GM19193 (cell line): ENCODE measurements at regions not wholly inside any gene's neighbourhood (a gene's known extent, or its start where the extent isn't known, plus 50 kb on each side); places are given as distances from the start of the nearest gene placed in this dataset.

ENCODE experiments used
- POLR2A ChIP-seq: IDR thresholded peaks from 4 replicates; pipeline ENCODE4 v1.6.1; 2011; ENCODE audit not compliant: insufficient read depth, insufficient read length; ENCODE audit errors: extremely low read depth

DNA sequence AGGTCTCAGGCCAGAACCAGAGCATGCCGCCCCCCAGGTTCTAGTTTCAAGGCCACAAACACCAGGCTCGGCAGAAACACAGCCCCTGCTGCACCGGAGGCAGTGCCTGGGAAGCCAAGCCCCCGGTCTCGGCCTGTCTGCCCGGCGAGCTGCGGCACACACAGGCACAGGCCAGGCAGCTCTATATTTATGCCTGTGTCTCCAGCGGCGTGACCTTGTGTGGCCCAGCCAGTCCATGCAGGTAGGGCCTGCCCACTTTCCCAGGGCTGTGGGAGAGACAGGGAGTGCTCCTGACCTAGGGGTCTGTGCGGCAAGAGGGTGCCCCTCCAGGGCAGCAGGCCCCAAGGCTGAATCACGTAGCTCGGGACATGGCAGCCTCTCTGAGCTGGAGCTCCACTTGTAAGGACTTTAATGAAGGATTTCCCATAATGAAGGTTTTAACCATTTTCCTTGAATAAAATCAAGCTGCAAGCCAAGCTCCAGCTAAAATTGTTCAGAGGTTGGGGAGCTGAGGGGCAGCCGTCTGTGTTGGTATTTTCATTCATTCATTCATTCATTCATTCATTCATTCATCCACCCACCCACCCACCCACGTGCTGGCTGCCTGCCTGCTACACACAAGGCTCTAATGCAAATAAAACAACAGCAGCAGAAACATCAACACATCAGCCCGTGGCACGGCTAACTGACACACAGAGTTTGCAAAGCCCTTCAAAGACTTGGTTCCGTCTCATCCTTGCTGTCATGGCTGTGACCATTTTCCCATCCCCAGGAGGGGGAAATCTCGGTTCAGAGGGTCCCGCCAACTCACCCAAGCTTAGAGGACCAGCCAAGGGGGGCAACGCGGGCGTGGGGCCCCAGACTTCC lies 92.0 kb downstream of the RFLNA start:
- TF ChIP-seq POLR2A = peak; percentile 22

DNA sequence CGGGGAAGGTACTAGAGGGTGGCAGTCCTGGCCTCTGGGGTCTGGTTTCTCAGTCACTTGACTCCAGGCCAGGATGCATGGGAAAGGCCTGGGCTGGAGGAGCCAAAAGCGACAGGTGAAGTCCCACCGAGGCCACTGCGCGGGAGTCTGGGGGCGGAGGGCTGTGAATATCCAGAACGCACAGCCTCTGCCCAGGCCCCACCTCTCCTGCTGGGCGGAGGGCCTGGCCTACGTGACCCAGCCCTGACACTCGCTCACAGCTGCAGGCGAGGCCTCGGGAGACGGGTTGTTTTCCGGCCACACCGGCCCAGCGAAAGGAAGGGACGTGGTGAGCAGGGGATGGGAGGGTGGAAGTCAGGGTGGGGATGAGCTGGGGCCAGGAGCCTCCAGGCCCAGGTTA lies 91.2 kb downstream of the RFLNA start:
- TF ChIP-seq POLR2A = no peak

DNA sequence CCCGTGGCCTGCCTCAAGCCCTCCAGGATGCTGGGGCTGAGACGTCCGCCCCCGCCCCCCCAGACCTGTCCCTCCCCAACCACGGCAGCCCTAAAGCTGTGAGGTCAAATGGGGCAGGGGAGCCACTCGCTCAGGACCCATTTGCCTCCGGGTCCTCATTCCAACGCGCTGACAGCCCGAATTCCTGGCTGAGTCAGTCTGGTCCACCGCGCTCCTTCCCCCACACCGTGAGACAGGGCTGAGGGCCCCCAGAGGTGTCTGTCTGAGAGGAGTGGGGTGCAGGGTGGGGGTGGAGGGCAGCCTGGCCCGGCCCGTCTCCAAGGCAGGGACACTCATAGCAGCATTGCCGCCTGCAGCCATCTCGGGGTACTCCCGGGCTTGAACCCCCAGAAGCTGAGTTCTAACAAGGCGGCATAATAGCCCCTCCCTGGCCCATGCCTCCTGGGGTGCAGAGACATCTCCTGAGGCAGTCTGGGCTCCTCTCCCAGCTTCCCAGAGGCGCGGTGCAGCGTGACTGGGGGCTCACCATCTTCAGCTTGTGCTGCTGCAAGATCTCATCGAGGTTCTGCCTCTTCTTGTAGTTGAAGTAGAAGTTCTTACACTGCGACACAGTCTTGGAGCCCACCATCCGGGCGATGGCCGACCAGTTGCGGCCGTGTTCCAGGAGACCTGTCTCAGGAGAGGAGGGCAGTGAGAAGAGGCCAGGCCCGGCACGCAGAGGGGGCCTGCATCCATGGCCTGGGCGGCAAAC lies 90.5 kb downstream of the RFLNA start:
- TF ChIP-seq POLR2A = no peak

DNA sequence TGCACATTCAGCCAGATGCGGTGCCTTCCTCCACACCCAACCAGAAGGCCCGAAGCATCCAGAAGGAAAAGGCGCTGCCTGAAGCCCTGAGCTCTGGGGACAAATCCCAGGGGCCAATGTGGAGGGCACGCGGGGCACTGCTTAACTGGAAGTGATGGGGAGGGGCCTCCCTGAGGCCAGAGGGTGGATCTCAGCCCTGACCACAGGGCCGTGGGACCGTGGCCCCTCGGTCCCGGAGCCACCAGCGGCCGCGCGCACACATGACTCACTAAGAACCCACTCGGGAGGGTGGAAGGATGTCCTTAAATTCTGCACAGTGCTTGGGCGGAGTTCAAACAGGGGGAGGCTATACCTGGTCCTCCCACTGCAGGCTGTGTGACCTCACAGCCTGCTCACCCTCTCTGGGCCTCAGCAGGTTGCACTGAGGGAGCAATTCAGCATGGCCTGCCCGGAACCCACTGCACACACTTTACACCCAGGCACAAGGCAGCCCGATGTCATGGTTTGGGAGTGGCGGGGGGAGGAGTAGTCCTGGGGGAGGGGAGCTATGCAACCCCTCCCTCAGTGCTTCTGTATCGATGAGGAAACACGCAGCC lies 89.5 kb downstream of the RFLNA start:
- peak; percentile 19 for TF ChIP-seq POLR2A

DNA sequence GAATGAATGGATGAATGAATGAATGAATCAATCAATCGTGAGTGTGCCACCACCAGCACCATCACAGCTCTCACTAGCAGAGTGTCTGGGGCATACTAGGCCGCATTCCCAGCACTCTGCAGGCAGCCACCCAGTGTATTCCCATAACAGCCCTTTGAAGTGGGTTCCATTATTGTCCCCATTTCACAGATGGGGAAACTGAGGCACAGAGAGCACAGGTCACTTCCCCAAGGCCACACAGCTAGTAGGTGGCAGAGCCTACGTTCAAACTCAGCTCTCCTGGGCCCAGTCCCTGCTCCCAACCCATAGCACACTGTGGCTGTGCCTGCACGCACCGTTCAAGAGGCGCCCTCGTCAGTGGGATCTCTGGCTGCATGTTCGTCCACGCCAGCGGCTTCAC lies 88.1 kb downstream of the RFLNA start:
- no peak for TF ChIP-seq POLR2A

DNA sequence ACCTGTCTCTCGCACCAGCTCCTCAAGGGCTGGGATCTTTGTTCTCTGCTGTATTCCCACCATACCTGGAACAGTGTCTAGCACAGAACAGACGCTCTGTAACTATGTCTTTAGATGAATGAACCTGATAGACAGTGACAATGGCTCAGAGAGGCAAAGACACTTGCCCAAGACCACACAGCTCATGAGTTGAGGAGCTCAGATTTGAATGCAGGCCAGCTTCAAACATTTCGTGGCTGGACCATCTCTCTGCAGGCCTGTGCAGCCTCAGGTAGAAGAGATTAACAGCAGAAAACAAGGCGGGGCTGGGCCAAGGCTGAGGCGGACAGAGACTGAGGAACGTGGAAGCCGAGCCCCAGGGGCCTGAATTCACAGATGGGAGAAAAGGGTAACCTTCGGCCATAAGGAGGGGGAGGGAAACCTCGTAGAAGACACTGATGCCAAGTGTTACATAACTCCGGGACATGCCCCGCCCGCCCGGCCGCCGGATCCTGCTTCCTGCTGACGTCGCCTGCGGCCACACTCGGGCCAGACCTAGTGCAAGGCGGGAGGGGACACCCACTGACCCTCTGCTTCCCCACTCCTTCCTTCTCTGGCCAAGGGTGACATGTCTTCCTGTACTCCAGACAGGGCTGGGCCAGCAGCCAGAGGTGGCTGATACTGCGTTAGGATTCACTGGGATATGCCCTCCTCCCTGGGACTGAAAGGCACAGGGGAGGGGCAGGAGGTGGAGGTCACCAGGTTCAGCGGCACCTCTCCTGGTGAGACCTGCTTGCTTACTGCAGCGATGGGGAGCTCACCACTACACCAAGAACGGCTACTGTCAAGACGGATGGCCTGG lies 86.8 kb downstream of the RFLNA start:
- TF ChIP-seq POLR2A = no peak

DNA sequence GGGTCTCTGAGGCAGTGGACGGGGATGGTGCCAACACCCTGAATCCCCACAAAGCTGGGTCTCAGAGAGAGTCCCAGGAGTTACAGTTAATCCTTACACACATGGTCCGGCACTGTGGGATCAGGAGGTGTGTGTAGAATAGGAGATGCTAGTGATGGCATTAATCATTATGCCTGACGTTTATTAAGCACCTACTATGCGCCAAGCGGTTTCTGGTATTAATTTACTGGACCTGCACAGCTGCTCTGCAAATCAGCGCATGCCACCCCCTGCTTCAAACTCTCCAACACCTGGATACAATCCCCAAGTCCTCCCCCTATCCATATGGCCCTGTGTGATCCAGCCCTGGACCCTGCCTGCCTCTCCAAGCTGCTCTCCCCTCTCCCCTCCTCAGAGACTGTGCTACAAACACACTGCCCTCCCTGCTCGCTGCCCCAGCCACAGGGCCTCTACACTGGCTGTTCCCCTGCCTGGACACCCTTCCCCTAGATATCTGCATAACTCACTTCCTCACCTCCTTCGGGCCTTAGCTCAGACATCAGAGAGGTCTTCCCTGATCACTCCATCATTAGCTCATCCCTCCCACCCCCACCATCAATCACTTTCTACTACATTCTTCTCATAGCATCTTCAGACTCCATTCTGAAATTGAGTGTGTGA lies 86.0 kb downstream of the RFLNA start:
- TF ChIP-seq POLR2A = no peak

DNA sequence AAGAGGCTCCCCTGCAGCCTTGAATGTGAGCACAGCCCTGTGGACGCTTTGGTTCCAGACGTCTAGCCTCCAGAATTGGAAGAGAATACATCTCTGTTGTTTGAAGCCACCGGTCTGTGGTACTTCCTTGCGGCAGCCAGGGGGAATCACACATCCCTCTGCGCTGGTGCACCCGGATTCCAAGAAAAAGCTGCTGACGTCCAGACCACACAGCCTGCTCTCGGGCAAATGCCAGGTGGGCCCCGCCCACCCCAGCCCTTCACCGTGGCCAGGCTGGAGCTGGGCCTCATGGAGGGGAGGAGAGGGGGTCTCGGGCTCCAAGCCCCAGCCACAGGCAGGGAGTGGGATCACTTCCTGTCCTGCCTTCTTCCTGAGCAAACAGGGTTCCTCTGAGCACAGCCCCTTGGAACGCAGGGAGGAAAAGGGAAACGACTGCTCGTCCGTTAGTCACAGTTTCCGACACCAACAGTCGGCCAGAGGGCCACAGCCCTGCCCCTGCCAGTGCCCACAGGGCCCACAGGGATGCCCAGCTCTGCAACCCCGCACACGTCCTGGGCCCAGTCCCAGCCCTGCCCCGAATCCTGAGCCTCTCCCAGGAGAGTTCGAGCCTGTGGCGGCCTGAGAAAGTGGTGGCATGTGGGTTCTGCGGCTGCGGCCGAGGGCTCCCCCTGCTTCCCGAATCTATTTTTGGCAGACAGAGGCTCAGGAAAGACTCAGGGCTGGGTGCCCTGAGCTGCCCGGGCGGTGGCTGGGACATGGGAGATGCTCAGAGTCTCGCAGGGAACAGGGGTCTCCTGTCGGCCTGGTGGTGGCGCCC lies 85.3 kb downstream of the RFLNA start:
- no peak for TF ChIP-seq POLR2A

DNA sequence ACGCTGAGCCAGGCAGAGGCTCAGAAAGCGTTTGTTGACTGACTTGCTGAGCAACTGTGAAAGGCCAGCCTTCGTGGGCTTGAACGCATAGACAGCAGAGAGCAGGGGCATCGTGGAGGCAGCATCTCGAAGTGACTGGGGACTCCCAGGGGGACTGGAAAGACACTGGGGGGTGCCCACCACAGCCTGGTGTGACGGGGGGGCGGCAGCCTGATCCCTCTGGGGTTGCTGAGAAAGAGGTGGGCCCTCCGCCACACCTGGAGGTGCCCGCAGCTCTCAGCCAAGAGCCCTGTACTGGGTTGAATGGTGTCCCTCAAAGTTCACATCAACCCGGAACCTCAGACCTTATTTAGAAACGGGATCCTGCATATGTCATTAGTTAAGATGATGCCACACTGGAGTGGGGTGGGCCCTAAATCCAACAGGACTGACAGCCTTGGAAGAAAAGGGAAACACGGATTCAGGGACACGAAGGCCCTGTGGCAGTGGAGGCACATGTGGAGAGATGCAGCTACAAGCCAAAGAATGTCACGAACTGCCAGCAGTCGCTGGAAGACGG lies 84.6 kb downstream of the RFLNA start:
- TF ChIP-seq POLR2A = no peak

DNA sequence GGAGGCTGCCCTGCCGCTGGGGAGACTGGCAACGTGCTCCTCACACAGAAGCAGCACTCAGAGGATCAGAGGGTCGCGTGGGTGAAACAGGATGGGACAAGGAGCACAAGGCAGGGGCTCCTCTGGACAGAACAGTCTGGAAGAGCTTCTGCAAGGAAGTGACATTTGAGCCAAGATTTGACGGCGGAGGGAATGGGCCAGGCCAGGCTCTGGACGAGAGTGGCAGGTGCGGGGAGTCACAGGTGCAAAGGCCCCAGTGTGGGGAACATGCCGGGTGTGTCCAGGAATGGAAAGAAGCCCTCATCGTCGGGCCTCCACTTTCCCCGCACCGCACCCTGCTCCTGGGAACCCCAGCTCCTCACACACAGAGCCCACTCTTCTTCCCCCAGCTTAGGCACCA lies 84.0 kb downstream of the RFLNA start:
- TF ChIP-seq POLR2A = no peak

DNA sequence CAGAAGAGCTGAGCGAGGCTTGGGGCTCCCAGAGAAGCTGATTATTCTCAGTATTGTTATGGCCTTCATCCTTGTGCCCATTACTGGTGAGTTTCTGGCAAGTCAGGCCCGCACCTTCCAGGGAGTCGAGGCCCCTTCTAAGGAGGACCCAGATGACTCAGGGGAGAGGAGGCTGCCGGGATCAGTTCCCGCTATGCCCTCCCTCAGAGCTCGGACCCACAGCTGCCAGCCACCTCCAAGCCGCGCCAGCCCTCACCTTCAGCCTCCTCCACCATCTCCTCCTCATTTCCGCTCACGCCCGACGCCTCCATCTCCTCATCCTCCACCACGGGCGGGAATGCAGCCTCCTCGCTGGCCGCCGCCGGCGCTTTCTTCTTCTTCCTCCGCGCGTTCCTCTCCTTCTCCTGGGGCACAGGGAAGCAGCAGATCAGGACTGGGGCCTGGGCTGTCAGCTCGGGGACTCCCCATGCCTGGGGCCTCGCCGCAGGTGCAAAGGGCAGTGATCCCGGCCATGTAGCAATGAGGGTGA lies 83.2 kb downstream of the RFLNA start:
- TF ChIP-seq POLR2A = no peak

DNA sequence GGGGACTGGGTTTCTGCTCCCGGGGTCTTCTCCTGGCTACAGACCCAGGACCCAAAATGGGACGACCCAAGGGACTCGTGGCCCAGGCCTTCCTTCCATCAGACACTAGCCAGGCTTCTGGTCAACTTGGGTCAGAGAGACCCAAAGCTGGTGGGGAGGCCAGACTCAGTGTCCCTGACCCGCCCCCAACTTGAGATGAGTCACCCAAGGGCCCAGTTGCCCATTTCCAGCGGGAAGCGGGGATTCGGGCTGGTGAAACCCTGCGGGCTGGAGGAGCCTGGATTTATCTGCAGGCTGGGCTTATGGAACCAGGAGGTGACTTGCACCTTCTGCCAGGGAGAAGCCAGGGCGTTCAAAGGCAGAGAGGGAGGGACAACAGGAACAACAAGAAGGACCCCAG lies 81.5 kb downstream of the RFLNA start:
- no peak for TF ChIP-seq POLR2A

DNA sequence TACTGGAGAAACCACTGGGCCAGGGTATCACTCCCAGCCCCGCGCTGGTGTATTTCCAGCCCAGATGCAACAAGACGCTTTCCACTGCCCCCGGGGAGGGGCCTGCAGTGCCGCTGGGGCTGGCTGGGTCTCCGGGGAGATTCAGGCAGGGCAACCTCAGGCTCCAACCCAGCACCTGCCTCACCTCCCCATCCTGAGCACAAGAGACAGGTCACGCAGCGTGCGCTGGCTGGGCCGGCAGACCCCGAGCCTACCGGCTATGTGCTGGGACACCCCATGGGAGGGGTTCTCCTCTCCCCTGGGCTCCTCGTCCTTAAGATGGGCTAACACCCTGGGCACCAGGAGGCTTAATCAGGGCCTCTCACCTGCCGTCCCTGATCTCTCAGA lies 80.9 kb downstream of the RFLNA start:
- no peak for TF ChIP-seq POLR2A
